ENCODE measurements at regions not wholly inside any gene's neighbourhood (a gene's known extent, or its start where the extent isn't known, plus 50 kb on each side); places are given as distances from the start of the nearest gene placed in this dataset.
A peak's percentile ranks its signal among the peaks of the same experiment; 100 is the strongest.

- TF ChIP-seq, protein P1, sequence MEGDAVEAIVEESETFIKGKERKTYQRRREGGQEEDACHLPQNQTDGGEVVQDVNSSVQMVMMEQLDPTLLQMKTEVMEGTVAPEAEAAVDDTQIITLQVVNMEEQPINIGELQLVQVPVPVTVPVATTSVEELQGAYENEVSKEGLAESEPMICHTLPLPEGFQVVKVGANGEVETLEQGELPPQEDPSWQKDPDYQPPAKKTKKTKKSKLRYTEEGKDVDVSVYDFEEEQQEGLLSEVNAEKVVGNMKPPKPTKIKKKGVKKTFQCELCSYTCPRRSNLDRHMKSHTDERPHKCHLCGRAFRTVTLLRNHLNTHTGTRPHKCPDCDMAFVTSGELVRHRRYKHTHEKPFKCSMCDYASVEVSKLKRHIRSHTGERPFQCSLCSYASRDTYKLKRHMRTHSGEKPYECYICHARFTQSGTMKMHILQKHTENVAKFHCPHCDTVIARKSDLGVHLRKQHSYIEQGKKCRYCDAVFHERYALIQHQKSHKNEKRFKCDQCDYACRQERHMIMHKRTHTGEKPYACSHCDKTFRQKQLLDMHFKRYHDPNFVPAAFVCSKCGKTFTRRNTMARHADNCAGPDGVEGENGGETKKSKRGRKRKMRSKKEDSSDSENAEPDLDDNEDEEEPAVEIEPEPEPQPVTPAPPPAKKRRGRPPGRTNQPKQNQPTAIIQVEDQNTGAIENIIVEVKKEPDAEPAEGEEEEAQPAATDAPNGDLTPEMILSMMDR (conservative IDR thresholded peaks at IDR 0.05 in 1 of 2, IDR thresholded peaks at IDR 0.05 in 1 of 2; ENCODE audit: low read depth in 1 of 2, low read length in 2 of 2): no peak
- no peak for TF ChIP-seq EZH2 (IDR thresholded peaks at IDR 0.05; ENCODE audit: low read length, missing control alignments)
- no peaks in the 10 kb centered on the region for H3K79me2 ChIP-seq (ENCODE audit: control insufficient read depth, insufficient read depth, low read length)
- no peak for DNase-seq (ENCODE audit: low read depth in 2 of 2)
- H3K27me3 ChIP-seq (ENCODE audit: control insufficient read depth, insufficient read depth, low read length): peaks cover 5% of the 10 kb centered on the region
- no peak overlapping the region for H3K4me3 ChIP-seq (replicated peaks in 1 of 4; ENCODE audit: control extremely low read depth in 1 of 4, insufficient read depth in 1 of 4, low read depth in 3 of 4, low read length in 4 of 4)
- no peaks in the 10 kb centered on the region for H3K36me3 ChIP-seq (ENCODE audit: control insufficient read depth, insufficient read depth, low read length)
- no peak overlapping the region for H2AFZ ChIP-seq (ENCODE audit: low read length)
- no peak overlapping the region for H3K27ac ChIP-seq (ENCODE audit: insufficient read depth, low read length)
- H3K9ac ChIP-seq (ENCODE audit: insufficient read depth, low read length): no peak overlapping the region
- no peaks in the 10 kb centered on the region for H4K20me1 ChIP-seq (ENCODE audit: control insufficient read depth, extremely low read depth, insufficient read depth, low read length)
- H3K9me3 ChIP-seq (ENCODE audit: control insufficient read depth, insufficient read depth, low read depth, low read length): no peaks in the 10 kb centered on the region
- no peak overlapping the region for H3K4me2 ChIP-seq (ENCODE audit: extremely low read depth, insufficient read depth, low read length)
- no peaks in the 10 kb centered on the region for H3K4me1 ChIP-seq (ENCODE audit: control insufficient read depth, extremely low read depth, insufficient read depth, low read length)
These were observed 299.2 kb upstream of the ZMIZ1 start for GRCh38 chr10:78769526-78769925.

- no peak overlapping the region for H3K27ac ChIP-seq (ENCODE audit: insufficient read depth, low read length)
- no peaks in the 10 kb centered on the region for H4K20me1 ChIP-seq (ENCODE audit: control insufficient read depth, extremely low read depth, insufficient read depth, low read length)
- H2AFZ ChIP-seq (ENCODE audit: low read length): no peak overlapping the region
- no peak overlapping the region for H3K4me3 ChIP-seq (replicated peaks in 1 of 4; ENCODE audit: control extremely low read depth in 1 of 4, insufficient read depth in 1 of 4, low read depth in 3 of 4, low read length in 4 of 4)
- no peaks in the 10 kb centered on the region for H3K4me1 ChIP-seq (ENCODE audit: control insufficient read depth, extremely low read depth, insufficient read depth, low read length)
- H3K27me3 ChIP-seq (ENCODE audit: control insufficient read depth, insufficient read depth, low read length): peaks cover 5% of the 10 kb centered on the region
- H3K9me3 ChIP-seq (ENCODE audit: control insufficient read depth, insufficient read depth, low read depth, low read length): no peaks in the 10 kb centered on the region
- H3K9ac ChIP-seq (ENCODE audit: insufficient read depth, low read length): no peak overlapping the region
- peak in 1 of 2 donors; percentile 47 for DNase-seq (ENCODE audit: low read depth in 2 of 2)
- no peaks in the 10 kb centered on the region for H3K79me2 ChIP-seq (ENCODE audit: control insufficient read depth, insufficient read depth, low read length)
- TF ChIP-seq, protein P1 (conservative IDR thresholded peaks at IDR 0.05 in 1 of 2, IDR thresholded peaks at IDR 0.05 in 1 of 2; ENCODE audit: low read depth in 1 of 2, low read length in 2 of 2): no peak
- no peak for TF ChIP-seq EZH2 (IDR thresholded peaks at IDR 0.05; ENCODE audit: low read length, missing control alignments)
- H3K36me3 ChIP-seq (ENCODE audit: control insufficient read depth, insufficient read depth, low read length): no peaks in the 10 kb centered on the region
- H3K4me2 ChIP-seq (ENCODE audit: extremely low read depth, insufficient read depth, low read length): no peak overlapping the region
These were observed 298.3 kb upstream of the ZMIZ1 start for GRCh38 chr10:78770167-78771090.

- H3K27ac ChIP-seq (ENCODE audit: insufficient read depth, low read length): no peak overlapping the region
- H3K4me2 ChIP-seq (ENCODE audit: extremely low read depth, insufficient read depth, low read length): no peak overlapping the region
- no peaks in the 10 kb centered on the region for H3K9me3 ChIP-seq (ENCODE audit: control insufficient read depth, insufficient read depth, low read depth, low read length)
- H3K27me3 ChIP-seq (ENCODE audit: control insufficient read depth, insufficient read depth, low read length): peaks cover 5% of the 10 kb centered on the region
- H3K9ac ChIP-seq (ENCODE audit: insufficient read depth, low read length): no peak overlapping the region
- no peaks in the 10 kb centered on the region for H3K4me1 ChIP-seq (ENCODE audit: control insufficient read depth, extremely low read depth, insufficient read depth, low read length)
- no peaks in the 10 kb centered on the region for H3K79me2 ChIP-seq (ENCODE audit: control insufficient read depth, insufficient read depth, low read length)
- H3K36me3 ChIP-seq (ENCODE audit: control insufficient read depth, insufficient read depth, low read length): no peaks in the 10 kb centered on the region
- no peak for DNase-seq (ENCODE audit: low read depth in 2 of 2)
- H4K20me1 ChIP-seq (ENCODE audit: control insufficient read depth, extremely low read depth, insufficient read depth, low read length): no peaks in the 10 kb centered on the region
- no peak for TF ChIP-seq EZH2 (IDR thresholded peaks at IDR 0.05; ENCODE audit: low read length, missing control alignments)
- TF ChIP-seq, protein P1 (conservative IDR thresholded peaks at IDR 0.05 in 1 of 2, IDR thresholded peaks at IDR 0.05 in 1 of 2; ENCODE audit: low read depth in 1 of 2, low read length in 2 of 2): no peak
- H3K4me3 ChIP-seq (replicated peaks in 1 of 4; ENCODE audit: control extremely low read depth in 1 of 4, insufficient read depth in 1 of 4, low read depth in 3 of 4, low read length in 4 of 4): no peak overlapping the region
- H2AFZ ChIP-seq (ENCODE audit: low read length): no peak overlapping the region
These were observed 297.5 kb upstream of the ZMIZ1 start for GRCh38 chr10:78771260-78771659.
